ENCODE measurements at regions not wholly inside any gene's neighbourhood (a gene's known extent, or its start where the extent isn't known, plus 50 kb on each side); places are given as distances from the start of the nearest gene placed in this dataset.

DNA sequence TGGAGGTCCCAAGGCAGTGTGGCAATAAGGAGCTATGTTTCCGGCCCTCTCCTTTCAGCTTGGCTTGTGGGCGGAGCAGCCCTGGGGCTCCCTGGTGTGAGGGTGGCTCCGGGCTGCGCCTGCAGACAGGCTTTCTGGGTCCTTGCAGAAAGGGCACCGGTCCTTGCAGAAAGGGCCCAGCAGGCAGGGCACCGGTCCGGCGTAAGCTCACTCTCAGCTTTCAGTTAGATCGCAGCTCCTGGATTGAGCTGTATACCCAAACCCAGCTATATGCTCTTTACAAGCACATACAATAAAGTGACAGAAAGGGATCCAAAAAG, 293.8 kb upstream of the SHH start:
- Histone ChIP-seq H3K4me1 (no peaks in the 10 kb centered on the region), H3K27ac (no peak overlapping the region), H3K9me3 (no peaks in the 10 kb centered on the region), H3K4me3 (no peak overlapping the region), H3K27me3 (peaks cover 12% of the 10 kb centered on the region), H3K36me3 (no peaks in the 10 kb centered on the region)
- TF ChIP-seq POLR2AphosphoS5 (IDR thresholded peaks at IDR 0.05) (no peak), EP300 (IDR thresholded peaks at IDR 0.05) (no peak), POLR2A (IDR thresholded peaks at IDR 0.05) (no peak)
- TF ChIP-seq, protein P1, sequence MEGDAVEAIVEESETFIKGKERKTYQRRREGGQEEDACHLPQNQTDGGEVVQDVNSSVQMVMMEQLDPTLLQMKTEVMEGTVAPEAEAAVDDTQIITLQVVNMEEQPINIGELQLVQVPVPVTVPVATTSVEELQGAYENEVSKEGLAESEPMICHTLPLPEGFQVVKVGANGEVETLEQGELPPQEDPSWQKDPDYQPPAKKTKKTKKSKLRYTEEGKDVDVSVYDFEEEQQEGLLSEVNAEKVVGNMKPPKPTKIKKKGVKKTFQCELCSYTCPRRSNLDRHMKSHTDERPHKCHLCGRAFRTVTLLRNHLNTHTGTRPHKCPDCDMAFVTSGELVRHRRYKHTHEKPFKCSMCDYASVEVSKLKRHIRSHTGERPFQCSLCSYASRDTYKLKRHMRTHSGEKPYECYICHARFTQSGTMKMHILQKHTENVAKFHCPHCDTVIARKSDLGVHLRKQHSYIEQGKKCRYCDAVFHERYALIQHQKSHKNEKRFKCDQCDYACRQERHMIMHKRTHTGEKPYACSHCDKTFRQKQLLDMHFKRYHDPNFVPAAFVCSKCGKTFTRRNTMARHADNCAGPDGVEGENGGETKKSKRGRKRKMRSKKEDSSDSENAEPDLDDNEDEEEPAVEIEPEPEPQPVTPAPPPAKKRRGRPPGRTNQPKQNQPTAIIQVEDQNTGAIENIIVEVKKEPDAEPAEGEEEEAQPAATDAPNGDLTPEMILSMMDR (IDR thresholded peaks at IDR 0.05), result no peak
- WGBS, 2 donors (ENCODE audit: low coverage in 1 of 2), result 70% methylated on average over 2 of the region's 9 CpGs; no CpG with 5 or more reads in 1 of the 2 donors
- ATAC-seq, result no peak

- WGBS, 2 donors (ENCODE audit: low coverage in 1 of 2), result 78 to 89% methylated on average over 5 to 15 of the region's 34 CpGs
- ATAC-seq, result no peak
- Histone ChIP-seq H3K27me3 (peaks cover 12% of the 10 kb centered on the region), H3K4me3 (no peak overlapping the region), H3K27ac (no peak overlapping the region), H3K9me3 (no peaks in the 10 kb centered on the region), H3K36me3 (no peaks in the 10 kb centered on the region), H3K4me1 (no peaks in the 10 kb centered on the region)
- TF ChIP-seq EP300 (IDR thresholded peaks at IDR 0.05), result no peak
- TF ChIP-seq, protein P1 (IDR thresholded peaks at IDR 0.05), result no peak
- TF ChIP-seq POLR2A (IDR thresholded peaks at IDR 0.05), result no peak
- TF ChIP-seq POLR2AphosphoS5 (IDR thresholded peaks at IDR 0.05), result no peak
Measured at GRCh38 chr7:156105337-156106106, 293.3 kb upstream of the SHH start.

GRCh38 chr7:156104501-156105336, 292.5 kb upstream of the SHH start:
- Histone ChIP-seq H3K36me3 (no peaks in the 10 kb centered on the region), H3K27ac (no peak overlapping the region), H3K4me3 (no peak overlapping the region), H3K27me3 (peaks cover 12% of the 10 kb centered on the region), H3K4me1 (no peaks in the 10 kb centered on the region), H3K9me3 (no peaks in the 10 kb centered on the region)
- TF ChIP-seq POLR2AphosphoS5 (IDR thresholded peaks at IDR 0.05) (no peak), POLR2A (IDR thresholded peaks at IDR 0.05) (no peak), EP300 (IDR thresholded peaks at IDR 0.05) (no peak)
- TF ChIP-seq, protein P1 (IDR thresholded peaks at IDR 0.05), result no peak
- no peak for ATAC-seq
- 85 to 86% methylated on average over 7 to 21 of the region's 39 CpGs for WGBS, 2 donors (ENCODE audit: low coverage in 1 of 2)

DNA sequence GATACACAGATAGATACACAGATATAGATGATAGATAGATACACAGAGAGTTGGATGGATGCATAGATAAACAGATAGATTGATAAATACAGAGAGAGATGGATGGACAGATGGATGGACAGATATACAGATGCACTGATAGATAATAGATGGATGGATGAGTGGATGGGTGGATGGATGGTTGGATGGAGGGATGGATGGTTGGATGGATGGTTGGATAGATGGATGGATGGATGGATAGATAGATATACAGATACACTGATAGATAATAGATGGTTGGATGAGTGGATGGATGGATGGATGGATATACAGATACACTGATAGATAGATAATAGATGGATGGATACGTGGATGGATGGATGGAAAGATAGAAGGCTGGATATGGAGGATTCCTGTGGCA, 290.0 kb upstream of the SHH start:
- no peak overlapping the region for H3K27ac ChIP-seq
- no peak overlapping the region for H3K4me3 ChIP-seq
- TF ChIP-seq, protein P1 (IDR thresholded peaks at IDR 0.05), result no peak
- TF ChIP-seq POLR2A (IDR thresholded peaks at IDR 0.05), result no peak
- TF ChIP-seq POLR2AphosphoS5 (IDR thresholded peaks at IDR 0.05), result no peak
- no peak for TF ChIP-seq EP300 (IDR thresholded peaks at IDR 0.05)
- no peak for ATAC-seq
- H3K27me3 ChIP-seq, result peaks cover 12% of the 10 kb centered on the region
- no peaks in the 10 kb centered on the region for H3K36me3 ChIP-seq
- no peaks in the 10 kb centered on the region for H3K4me1 ChIP-seq
- H3K9me3 ChIP-seq, result no peaks in the 10 kb centered on the region
- 59 to 89% methylated on average over 1 of the region's 1 CpG for WGBS, 2 donors (ENCODE audit: low coverage in 1 of 2)
